GM12878 (cell line): ENCODE measurements at regions not wholly inside any gene's neighbourhood (a gene's known extent, or its start where the extent isn't known, plus 50 kb on each side); places are given as distances from the start of the nearest gene placed in this dataset.

ENCODE experiments used
- ATAC-seq: fragments of 200-7000 bp; cut with Tn5 transposase; 3 replicates; pipeline ENCODE4 v1.9.1; 2020; ENCODE audit warnings: mild to moderate bottlenecking, moderate library complexity
- BruUV-seq: library from RNA; stranded (reverse); fragments of 400-500 nt; replicated peaks from 2 replicates; lab custom pipeline; 2021; lab: Mats Ljungman, UMichigan
- CTCF ChIA-PET: fragments of 300-600 bp; sonication (Branson Sonifier 250); formaldehyde crosslinking; extraction: SDS; loops from one replicate; lab custom pipeline; 2021; ENCODE audit warnings: inconsistent platforms; lab: Yijun Ruan, JAX
- POLR2A ChIA-PET: fragments of 350-600 bp; formaldehyde crosslinking; extraction: SDS; loops from one replicate; lab custom pipeline; 2021; ENCODE audit warnings: inconsistent platforms; lab: Charles Lee
- RAD21 ChIA-PET: fragments of 300-600 bp; sonication (Branson Sonifier 250); formaldehyde crosslinking; loops from one replicate; lab custom pipeline; 2023; ENCODE audit warnings: antibody characterized with exemption; ENCODE audit not compliant: unreplicated experiment; lab: Charles Lee
- SMC1A ChIA-PET: fragments of 300-600 bp; sonication (Branson Sonifier 250); formaldehyde crosslinking; loops from one replicate; lab custom pipeline; 2023; ENCODE audit not compliant: unreplicated experiment, uncharacterized antibody; lab: Charles Lee
- DNase-seq: peaks from one replicate; pipeline ENCODE4 v3.0.0-alpha.2; 2011; ENCODE audit warnings: low read depth, low spot score
- FAIRE-seq: peaks from 3 replicates; lab custom pipeline; 2011; peaks lifted over from hg19 to GRCh38; lab: Jason Lieb, UNC
- H2AFZ ChIP-seq: 2 replicates; pipeline ENCODE4 v1.6.0; 2011; ENCODE audit warnings: low read depth, low read length, control low read depth; ENCODE audit not compliant: control insufficient read depth
- H3K27ac ChIP-seq: 2 replicates; pipeline ENCODE4 v1.5.1; 2011; ENCODE audit warnings: control low read depth; ENCODE audit not compliant: control insufficient read depth, insufficient read depth
- H3K27me3 ChIP-seq, 2 experiments: replicated peaks in 1 of 2; 2 replicates each; pipeline versions ENCODE4 v1.6.0 to v1.6.1; 2011; ENCODE audit warnings: low read length in 1 of 2; ENCODE audit not compliant: control insufficient read depth in 2 of 2, insufficient read depth in 2 of 2
- H3K36me3 ChIP-seq, 2 experiments: 2 replicates each; pipeline ENCODE4 v1.5.1; 2011; ENCODE audit warnings: low read length in 1 of 2; ENCODE audit not compliant: control insufficient read depth in 2 of 2, insufficient read depth in 2 of 2
- H3K4me1 ChIP-seq: 2 replicates; pipeline ENCODE4 v1.6.1; 2011; ENCODE audit warnings: mild to moderate bottlenecking, low read length, moderate library complexity, mixed read lengths; ENCODE audit not compliant: control insufficient read depth, insufficient read depth
- H3K4me2 ChIP-seq: 2 replicates; pipeline ENCODE4 v1.6.0; 2011; ENCODE audit warnings: control low read depth; ENCODE audit not compliant: control insufficient read depth, insufficient read depth
- H3K4me3 ChIP-seq: fragments of 200-600 bp; sonication (generic); 2 replicates; pipeline ENCODE4 v1.5.1; 2016
- H3K79me2 ChIP-seq: 2 replicates; pipeline ENCODE4 v1.6.0; 2011; ENCODE audit warnings: low read length; ENCODE audit not compliant: control insufficient read depth, insufficient read depth
- H3K9ac ChIP-seq: 2 replicates; pipeline ENCODE4 v1.8.0; 2011; ENCODE audit warnings: low read length, control low read depth, mixed read lengths; ENCODE audit not compliant: control insufficient read depth, insufficient read depth
- H3K9me3 ChIP-seq: replicated peaks from 3 replicates; pipeline ENCODE4 v1.5.1; 2011; ENCODE audit warnings: mild to moderate bottlenecking, low read length; ENCODE audit not compliant: control insufficient read depth, insufficient read depth
- H4K20me1 ChIP-seq: 2 replicates; pipeline ENCODE4 v1.6.0; 2011; ENCODE audit not compliant: control insufficient read depth, insufficient read depth
- CEBPZ ChIP-seq: fragments of 150-350 bp; IDR thresholded peaks from 2 replicates; pipeline ENCODE4 v1.6.1; 2016; ENCODE audit warnings: low read depth, low read length
- POLR2AphosphoS5 ChIP-seq: IDR thresholded peaks from 2 replicates; pipeline ENCODE4 v1.6.1; 2011; ENCODE audit warnings: mild to moderate bottlenecking, low read length, inconsistent platforms
- STAT3 ChIP-seq: IDR thresholded peaks from 2 replicates; pipeline ENCODE4 v1.6.1; 2011; ENCODE audit warnings: low read depth, low read length, improper control_type of control experiment
- ZBTB11 ChIP-seq: fragments of 450-650 bp; formaldehyde crosslinking; IDR thresholded peaks from 2 replicates; pipeline ENCODE4 v1.5.0; 2022; ENCODE audit warnings: mild to moderate bottlenecking, missing genetic modification characterization
- ZBTB4 ChIP-seq: fragments of 450-650 bp; formaldehyde crosslinking; IDR thresholded peaks from 2 replicates; pipeline ENCODE4 v1.4.0; 2022; ENCODE audit warnings: mild to moderate bottlenecking, moderate library complexity
- WGBS: methylation state at CpG from one replicate; pipeline ENCODE4 v1.1.6; 2016; ENCODE audit warnings: low lambda C conversion rate; ENCODE audit not compliant: insufficient replicate concordance, insufficient coverage; ENCODE audit errors: missing lambda C conversion rate; 5-methylcytosine and 5-hydroxymethylcytosine counted together
- in situ Hi-C: fragments of 300-500 bp; cut with MboI; formaldehyde crosslinking; loops from 9 replicates; pipeline ENCODE4 v1.14.3; 2018; ENCODE audit warnings: mixed read lengths
- intact Hi-C: fragments of 100-400 bp; cut with micrococcal nuclease; formaldehyde crosslinking; loops from one replicate; pipeline ENCODE4 v1.14.2; 2022; ENCODE audit not compliant: unreplicated experiment

GRCh38 chrY:15471371-15471770, 947.0 kb downstream of the NLGN4Y start (continued):
- no peak for TF ChIP-seq CEBPZ
- TF ChIP-seq ZBTB11 (CRISPR knock-in tag) = no peak
- TF ChIP-seq POLR2AphosphoS5 = no peak

- BruUV-seq = no TSS peak
- H3K4me2 ChIP-seq = no peak overlapping the region
- TF ChIP-seq STAT3 (no peak), ZBTB4 (CRISPR knock-in tag) (no peak)
- in situ Hi-C loops (no loop called here), intact Hi-C loops (no loop called here)
- no peak overlapping the region for H3K9ac ChIP-seq
- POLR2A ChIA-PET = no interaction called here
- WGBS = no CpG with 5 or more reads among the region's 5 CpGs
- RAD21 ChIA-PET = no interaction called here
- H4K20me1 ChIP-seq = no peaks in the 10 kb centered on the region
- H3K36me3 ChIP-seq = no peaks in the 10 kb centered on the region
- H3K27ac ChIP-seq = no peak overlapping the region
- H3K27me3 ChIP-seq = no peaks in the 10 kb centered on the region
- no peak for ATAC-seq
- FAIRE-seq = no peak
- H3K9me3 ChIP-seq = no peaks in the 10 kb centered on the region
- H3K4me1 ChIP-seq = no peaks in the 10 kb centered on the region
- H2AFZ ChIP-seq = no peak overlapping the region
- no peak for DNase-seq
- no peak overlapping the region for H3K4me3 ChIP-seq
- SMC1A ChIA-PET = no interaction called here
- no peaks in the 10 kb centered on the region for H3K79me2 ChIP-seq
- CTCF ChIA-PET = no interaction called here
Measured at GRCh38 chrY:15478348-15478963, 954.1 kb downstream of the NLGN4Y start.
